Inflammatory macrophage treated with lipopolysaccharide for 4 hours (primary cell): ENCODE measurements at regions not wholly inside any gene's neighbourhood (a gene's known extent, or its start where the extent isn't known, plus 50 kb on each side); places are given as distances from the start of the nearest gene placed in this dataset.

Source experiments
- DNase-seq: peaks from one replicate; pipeline ENCODE4 v3.0.0-alpha.2; 2020

- no peak for DNase-seq
Observed at GRCh38 chr10:110416776-110417711, 80.7 kb upstream of the DUSP5 start.

DNA sequence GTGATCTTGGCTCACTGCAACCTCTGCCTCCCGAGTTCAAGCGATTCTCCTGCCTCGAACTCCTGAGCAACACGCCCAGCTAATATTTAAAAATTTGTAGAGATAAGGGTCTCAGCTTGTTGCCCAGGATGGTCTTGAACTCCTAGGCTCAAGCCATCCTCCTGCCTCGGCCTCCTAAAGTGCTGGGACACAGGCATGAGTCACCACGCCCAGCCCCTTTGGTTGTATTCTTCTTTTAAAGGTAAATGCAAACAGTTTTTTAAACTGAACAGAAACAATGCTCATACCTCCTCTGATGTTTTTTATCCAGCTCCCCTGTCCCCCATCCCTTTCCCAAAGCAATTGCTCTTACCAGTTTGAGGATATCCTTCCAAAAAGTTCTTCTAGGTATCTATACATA, 79.5 kb upstream of the DUSP5 start:
- no peak for DNase-seq

DNA sequence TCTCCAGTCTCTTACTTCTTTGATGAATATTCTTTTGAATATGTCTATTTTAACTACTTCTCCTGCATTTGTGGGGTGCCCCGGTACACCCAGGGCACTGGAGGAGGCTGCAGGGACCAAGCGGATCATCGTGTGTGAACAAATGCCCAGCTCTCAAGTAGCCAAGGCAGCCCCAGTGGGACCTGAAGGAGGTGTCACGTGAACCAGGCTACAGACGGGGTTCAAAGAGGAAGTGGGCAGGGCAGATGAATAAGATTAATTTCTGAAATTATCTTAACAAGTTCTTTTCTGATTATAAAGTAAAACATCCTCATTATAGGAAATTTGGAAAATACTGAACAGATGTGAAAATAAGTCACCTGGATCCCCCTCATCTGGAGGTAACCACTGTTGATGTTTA, 78.4 kb upstream of the DUSP5 start:
- DNase-seq: peak; percentile 35

DNA sequence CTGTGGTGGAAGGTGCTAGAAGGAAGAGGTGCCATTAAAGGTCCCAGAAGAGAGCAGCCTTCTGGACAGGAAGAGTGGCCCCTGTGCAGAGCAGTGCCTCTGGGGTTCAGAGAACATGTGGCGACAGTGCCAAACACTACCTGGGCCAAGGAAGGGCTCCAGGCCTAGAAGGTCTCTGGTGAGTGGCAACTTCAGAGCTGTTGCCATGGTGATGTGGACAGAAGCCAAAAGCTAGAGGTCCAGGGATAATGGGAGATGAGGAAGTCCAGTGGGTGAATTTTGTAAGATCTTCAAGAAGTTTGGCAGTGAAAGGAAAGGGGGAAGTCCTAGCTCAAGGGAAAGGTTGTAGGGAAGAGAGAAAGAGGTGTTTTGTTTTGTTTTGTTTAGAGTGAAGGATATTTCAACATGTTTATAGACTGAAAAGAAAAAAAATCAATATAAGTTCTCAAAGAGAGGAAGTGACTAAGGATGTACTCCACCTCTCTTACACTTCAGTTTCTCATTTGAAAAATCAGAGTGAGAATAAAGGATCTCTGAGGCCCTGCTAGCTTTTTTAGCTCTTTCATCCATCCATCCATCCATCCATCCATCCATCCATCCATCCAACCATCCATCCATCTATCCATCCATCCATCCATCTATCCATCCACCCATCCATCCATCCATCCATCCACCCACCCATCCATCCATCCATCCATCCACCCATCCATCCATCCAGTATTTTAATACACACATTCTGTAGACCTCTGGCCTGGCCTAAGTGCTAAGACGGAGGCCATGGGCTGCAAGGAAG, 77.1 kb upstream of the DUSP5 start:
- DNase-seq: peak; percentile 54

DNA sequence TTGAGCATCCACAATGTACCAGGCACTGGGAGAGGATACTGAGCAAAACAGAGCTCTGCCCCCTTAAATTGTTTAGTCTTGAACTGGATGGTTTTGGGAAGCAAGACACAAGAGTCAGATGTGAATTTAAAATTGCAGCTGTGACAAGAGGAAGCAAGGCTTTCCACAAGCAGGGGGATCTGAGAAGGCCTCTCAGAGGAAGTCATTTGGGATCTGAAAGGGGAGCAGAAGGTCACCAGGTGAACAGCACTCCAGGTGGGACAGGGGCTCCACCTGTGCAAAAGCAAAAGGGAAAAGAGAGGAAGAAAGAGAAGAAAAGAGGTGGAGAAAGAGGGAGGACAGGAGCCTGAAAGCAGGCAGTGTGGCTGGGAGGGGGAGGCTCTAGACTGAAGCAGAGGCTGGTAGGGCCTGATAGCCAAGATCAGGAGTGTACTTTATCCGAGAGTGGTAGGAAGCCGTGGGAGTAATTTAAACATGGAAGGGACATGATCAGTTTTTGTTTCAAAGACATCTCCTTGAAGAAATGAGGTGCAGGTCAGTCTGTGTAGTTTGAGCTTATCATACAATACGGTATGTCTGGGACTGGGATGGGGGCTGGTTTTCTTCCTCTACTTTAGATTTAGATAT, 76.1 kb upstream of the DUSP5 start:
- peak; percentile 48 for DNase-seq

GRCh38 chr10:110422548-110422947, 75.2 kb upstream of the DUSP5 start:
- DNase-seq: no peak

GRCh38 chr10:110423650-110424049, 74.1 kb upstream of the DUSP5 start:
- peak; percentile 93 for DNase-seq

DNA sequence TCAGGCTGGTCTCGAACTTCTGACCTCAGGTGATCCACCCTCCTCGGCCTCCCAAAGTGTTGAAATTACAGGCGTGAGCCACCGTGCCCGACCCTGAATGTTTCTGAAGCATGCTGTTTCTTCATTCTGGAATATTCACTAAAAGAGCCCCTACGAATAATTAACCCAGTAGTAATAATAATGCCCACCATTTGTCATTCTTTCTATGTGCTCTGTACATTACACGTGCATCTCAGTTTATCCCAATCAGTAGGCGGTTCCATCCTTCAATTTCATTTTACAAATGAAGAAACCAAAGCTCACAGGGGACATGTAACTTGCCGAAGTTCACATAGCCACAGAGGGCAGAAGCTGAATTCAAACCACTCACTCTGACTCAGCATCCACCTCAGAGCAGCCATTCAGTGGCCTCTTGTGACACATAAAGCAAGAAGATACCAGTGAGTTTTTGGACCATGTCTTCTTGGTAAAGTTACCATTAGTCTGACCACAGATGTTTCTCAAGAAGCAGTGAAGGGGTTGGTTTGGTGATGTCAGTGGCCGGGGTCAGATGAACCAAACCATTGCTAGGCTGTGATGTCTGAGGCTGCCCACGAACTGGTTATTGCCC, 71.9 kb upstream of the DUSP5 start:
- peak; percentile 97 for DNase-seq

DNA sequence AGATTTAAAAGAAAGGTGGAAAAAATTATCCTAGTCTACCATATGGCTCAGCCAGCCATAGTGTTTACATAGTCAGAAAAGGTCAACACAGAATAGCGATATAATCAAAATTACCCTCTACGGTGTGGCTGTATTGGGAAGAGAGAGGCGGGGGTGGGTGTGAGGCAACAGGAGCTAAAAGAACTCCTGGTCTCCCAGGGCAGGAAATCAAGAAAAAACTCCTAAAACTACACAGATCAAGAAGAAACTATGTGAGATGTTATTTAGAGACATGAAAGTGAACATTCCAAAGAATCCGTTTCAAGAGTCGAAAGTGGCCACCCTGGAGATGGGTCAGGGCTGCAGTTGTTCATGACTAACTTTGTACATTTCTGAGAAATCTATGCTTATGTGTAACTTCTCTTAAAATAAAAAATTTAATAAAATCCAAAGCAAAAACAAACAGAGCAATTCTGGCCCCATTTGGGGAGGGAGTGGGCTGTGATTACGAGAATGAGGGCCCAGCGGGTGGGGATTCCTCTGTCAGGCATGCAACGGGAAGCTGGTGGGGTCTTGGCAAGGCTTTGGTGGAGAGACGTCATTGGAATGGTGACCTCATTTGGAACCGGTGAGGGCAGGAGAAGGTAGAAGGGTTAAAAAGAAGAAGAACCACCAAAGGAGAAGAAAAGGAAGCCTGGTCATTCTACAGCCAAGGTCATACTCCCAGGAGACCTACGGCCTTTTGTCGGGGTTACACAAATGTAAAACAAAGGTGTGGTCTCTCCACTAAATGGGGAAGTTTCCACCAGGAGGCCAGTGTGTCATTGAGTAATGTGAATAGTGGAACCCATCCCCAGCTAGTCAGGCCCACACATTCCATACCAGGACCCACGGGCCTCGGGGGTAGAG, 71.2 kb upstream of the DUSP5 start:
- peak; percentile 78 for DNase-seq

DNA sequence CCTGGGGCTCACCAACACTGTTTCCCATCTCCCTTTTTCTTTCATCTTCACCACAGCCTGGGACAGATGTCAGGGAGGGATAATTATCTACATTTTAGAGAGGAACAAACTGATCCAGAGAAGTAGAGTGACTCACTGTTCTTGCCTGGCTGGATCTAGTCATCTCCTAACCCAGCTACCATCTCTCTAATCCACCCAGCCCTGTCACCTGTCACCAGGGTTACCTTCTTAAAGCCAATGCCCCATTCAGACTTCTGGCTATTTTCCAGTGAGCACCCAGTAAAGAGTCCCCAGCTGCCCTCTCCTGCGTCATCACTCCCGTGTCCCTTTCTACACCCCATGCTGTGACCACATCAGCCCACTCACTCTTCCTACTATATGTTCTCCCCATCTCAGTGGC, 68.4 kb upstream of the DUSP5 start:
- DNase-seq: peak; percentile 27

DNA sequence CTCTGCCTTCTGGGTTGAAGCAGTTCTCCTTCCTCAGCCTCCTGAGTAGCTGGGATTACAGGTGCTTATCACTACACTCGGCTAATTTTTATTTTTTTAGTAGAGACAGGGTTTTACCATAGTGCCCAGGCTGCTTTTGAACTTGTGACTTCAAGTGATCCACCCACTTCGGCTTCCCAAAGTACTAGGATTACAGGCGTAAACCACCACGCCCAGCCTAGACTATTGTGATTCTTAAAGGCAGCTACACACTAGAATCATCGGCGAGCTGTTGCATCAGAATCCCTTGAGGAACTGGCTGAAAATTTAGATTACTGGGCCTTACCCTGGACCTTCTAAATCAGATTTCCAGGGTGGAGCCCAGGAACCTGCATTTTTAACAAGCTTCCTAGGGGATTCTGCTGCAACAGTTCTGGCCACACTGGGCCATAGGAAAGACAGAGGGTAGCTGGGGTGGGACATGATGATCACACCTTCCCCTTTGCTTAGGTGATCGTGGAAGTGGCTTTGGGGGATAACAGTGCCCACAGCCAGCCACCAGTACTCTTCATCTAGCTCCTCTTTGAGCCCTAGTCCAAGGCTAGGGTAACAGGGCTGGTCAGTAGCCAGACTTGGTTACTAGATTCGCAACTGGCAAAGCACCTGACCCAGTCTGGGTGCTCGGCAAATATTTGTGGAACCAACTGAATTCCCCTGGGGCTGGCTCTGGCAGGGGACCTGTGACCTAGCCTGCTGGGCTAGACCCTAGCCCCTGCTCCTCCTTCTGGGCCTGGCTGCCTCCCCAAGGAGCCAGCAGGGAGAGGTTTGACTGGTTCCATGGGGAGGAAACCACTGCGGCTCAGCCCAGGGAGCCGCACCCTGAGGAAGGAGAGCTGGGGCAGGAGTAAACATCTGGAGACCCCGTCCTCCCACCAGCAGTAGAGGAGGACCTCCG, 67.1 kb upstream of the DUSP5 start:
- peak; percentile 82 for DNase-seq

DNA sequence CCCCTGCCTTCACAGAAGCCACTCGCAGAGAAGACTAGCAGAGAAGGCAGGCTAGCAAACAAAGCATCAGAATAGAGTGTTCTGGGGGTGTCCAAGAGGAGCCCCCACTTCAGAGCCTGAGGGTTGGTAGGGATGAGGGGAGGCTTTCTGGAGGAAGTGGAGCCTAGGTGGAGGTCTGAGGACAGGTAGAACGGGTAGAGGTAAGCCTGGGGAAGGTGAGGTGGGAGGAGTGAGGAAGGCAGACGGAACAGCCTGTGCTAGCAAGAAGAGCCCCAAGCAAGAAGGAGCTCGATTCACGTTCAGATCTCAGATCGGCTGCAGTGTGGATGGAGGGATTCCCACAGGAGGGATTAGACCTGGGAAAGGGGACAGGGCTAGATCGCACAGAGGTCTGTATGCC, 66.0 kb upstream of the DUSP5 start:
- no peak for DNase-seq

DNA sequence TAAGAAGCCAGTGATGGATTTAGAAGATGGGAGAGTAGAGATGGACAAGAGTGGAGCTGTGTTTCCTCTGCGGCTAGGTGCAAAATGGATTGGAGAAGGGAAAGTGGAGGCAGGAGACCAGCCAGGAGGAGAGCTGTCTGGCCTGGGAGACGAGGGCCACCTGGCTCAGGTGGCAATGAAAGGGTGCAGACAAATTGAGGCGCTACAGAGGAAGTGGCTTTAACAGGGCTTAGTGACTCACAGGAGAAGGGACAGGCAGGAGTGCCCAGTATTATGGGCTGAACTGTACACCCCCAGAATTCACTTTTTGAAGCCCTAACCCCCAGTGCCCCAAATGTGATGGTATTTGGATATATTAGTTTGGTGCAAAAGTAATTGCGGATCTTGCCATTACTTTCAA, 65.6 kb upstream of the DUSP5 start:
- DNase-seq: no peak

DNA sequence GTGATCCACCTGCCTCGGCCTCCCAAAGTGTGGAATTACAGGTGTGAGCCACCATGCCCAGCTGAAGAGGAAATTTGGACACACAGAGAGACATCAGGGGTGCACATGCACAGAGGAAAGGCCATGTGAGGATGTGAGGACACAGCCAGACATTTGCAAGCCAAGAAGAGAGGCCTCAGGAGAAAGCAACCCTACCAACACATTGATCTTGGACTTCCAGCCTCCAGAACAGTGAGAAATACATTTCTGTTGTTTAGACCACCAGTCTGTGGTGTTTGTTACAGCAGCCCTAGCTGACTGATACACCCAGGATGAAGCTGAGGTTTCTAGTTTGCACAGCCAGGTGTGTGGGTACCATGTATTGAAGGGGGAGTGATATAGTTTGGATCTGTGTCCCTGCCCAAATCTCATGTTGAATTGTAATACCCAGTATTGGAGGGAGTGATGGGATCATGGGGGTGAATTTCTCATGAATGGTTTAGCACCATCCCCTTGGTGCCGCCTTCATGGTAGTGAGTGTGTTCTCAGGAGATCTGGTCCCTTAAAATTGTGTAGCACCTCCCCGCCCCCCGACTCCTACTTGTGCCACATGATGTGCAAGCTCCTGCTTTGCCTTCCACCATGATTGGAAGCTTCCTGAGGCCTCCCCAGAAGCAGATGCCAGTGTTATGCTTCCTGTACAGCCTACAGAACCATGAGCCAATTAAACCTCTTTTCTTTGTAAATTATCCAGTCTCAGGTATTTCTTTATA, 64.7 kb upstream of the DUSP5 start:
- DNase-seq: no peak

DNA sequence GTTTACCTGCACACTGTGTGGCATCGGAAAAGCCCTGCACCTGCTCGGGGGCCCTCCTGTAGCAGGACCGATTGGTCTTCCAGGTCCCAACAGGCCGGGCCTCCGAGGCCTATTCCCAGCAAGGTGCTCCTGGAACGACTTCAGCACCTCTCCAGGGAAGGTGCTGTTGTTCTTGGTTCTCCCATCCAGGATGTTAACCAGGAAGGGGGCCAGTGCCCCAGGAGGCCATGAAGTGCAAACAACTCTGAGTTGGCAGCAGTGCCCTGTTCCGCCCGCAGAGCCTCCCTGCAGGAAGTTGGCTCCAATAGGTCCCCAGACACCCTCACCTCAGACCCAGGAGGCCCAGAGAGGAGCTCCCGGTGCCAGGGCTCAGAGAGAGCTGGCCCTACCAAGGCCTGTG, 64.0 kb upstream of the DUSP5 start:
- no peak for DNase-seq

- peak; percentile 65 for DNase-seq
Observed at GRCh38 chr10:110434489-110435096, 63.1 kb upstream of the DUSP5 start.

GRCh38 chr10:110436554-110437350, 61.0 kb upstream of the DUSP5 start:
- DNase-seq: no peak

- no peak for DNase-seq
Observed at GRCh38 chr10:110437351-110437605, 60.4 kb upstream of the DUSP5 start.

GRCh38 chr10:110437761-110438341, 59.9 kb upstream of the DUSP5 start:
- DNase-seq: no peak
